ENCODE measurements at regions not wholly inside any gene's neighbourhood (a gene's known extent, or its start where the extent isn't known, plus 50 kb on each side); places are given as distances from the start of the nearest gene placed in this dataset.

DNA sequence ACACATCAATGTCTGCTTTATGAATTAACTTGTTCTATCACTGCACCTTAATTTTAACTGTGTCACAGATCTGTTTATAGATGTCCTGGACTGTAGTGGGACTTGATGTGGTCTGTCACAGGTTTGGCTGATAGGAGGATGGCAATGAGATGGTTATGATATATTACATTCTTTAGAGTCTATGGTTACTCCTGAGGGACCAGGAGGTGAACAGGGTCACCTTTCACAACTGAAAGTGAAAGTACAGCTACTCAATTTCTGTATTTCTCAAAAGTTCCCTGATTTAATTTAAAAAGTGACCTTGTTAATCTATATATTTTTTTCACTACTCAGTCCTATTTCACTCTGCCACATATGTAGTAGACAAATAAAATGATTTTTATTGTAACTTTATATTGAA lies 1284.1 kb upstream of the GYPC start:
- H3K4me3 ChIP-seq = no peak overlapping the region
- H3K9me3 ChIP-seq = no peaks in the 10 kb centered on the region
- no peak overlapping the region for H3K27ac ChIP-seq
- H3K4me1 ChIP-seq = no peaks in the 10 kb centered on the region
- no peaks in the 10 kb centered on the region for H3K27me3 ChIP-seq
- DNase-seq = no peak
- H3K36me3 ChIP-seq = no peaks in the 10 kb centered on the region
- TF ChIP-seq, protein P1, sequence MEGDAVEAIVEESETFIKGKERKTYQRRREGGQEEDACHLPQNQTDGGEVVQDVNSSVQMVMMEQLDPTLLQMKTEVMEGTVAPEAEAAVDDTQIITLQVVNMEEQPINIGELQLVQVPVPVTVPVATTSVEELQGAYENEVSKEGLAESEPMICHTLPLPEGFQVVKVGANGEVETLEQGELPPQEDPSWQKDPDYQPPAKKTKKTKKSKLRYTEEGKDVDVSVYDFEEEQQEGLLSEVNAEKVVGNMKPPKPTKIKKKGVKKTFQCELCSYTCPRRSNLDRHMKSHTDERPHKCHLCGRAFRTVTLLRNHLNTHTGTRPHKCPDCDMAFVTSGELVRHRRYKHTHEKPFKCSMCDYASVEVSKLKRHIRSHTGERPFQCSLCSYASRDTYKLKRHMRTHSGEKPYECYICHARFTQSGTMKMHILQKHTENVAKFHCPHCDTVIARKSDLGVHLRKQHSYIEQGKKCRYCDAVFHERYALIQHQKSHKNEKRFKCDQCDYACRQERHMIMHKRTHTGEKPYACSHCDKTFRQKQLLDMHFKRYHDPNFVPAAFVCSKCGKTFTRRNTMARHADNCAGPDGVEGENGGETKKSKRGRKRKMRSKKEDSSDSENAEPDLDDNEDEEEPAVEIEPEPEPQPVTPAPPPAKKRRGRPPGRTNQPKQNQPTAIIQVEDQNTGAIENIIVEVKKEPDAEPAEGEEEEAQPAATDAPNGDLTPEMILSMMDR (IDR thresholded peaks at IDR 0.05) = no peak
- TF ChIP-seq POLR2A (IDR thresholded peaks at IDR 0.05) = no peak
- ATAC-seq (ENCODE audit: low FRiP score in 2 of 2) = no peak

GRCh38 chr2:125373293-125373692 lies 1282.7 kb upstream of the GYPC start:
- no peak for DNase-seq
- no peak for ATAC-seq (ENCODE audit: low FRiP score in 2 of 2)
- no peaks in the 10 kb centered on the region for H3K4me1 ChIP-seq
- no peak overlapping the region for H3K4me3 ChIP-seq
- no peak overlapping the region for H3K27ac ChIP-seq
- H3K27me3 ChIP-seq = no peaks in the 10 kb centered on the region
- WGBS, 2 donors = 67 to 72% methylated on average over 1 of the region's 1 CpG
- TF ChIP-seq POLR2A (IDR thresholded peaks at IDR 0.05) (no peak), POLR2AphosphoS5 (IDR thresholded peaks at IDR 0.05) (no peak), EP300 (IDR thresholded peaks at IDR 0.05) (no peak)
- TF ChIP-seq, protein P1 (IDR thresholded peaks at IDR 0.05) = no peak
- no peaks in the 10 kb centered on the region for H3K9me3 ChIP-seq
- no peaks in the 10 kb centered on the region for H3K36me3 ChIP-seq

GRCh38 chr2:125386074-125386473 lies 1269.9 kb upstream of the GYPC start:
- 90% methylated on average over 7 of the region's 7 CpGs for WGBS, 2 donors
- H3K4me1 ChIP-seq = no peaks in the 10 kb centered on the region
- ATAC-seq (ENCODE audit: low FRiP score in 2 of 2) = no peak
- no peak for DNase-seq
- TF ChIP-seq POLR2A (IDR thresholded peaks at IDR 0.05) (no peak), POLR2AphosphoS5 (IDR thresholded peaks at IDR 0.05) (no peak), EP300 (IDR thresholded peaks at IDR 0.05) (no peak)
- TF ChIP-seq, protein P1 (IDR thresholded peaks at IDR 0.05) = no peak
- H3K27me3 ChIP-seq = no peaks in the 10 kb centered on the region
- no peaks in the 10 kb centered on the region for H3K36me3 ChIP-seq
- H3K27ac ChIP-seq = no peak overlapping the region
- H3K4me3 ChIP-seq = no peak overlapping the region
- H3K9me3 ChIP-seq = no peaks in the 10 kb centered on the region

DNA sequence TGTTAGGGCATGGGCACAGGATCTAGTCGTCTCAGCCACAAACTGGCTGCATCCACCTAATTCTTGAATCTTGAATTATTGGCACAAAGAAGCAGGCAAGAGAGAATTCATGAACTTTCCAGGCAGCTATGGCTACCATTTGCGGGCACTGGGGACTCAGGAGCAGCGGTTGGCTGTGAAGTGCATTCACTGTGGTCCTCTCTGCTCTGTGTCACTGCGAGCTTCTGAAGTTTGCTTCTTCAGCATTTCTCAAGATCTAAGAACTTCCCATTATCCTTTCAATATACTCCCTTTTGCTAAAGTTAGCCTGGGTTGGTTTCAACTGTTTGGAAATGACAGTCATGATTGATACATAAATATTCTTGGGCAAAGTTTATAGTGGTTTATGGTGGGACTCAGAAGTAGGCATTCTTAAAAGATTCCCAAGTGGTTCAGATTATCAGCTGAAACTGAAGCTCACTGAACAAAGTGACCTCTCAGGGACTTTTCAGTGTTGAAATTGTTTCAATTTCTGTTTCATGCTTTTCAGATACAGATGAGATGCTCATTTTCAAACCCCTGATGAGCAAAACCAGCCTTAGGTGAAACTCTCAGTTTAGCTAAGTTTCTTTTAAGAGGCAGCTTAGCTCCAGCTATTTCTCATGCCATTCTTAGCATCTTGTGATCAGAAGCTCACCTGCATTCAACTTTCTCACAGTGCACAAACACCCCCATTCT lies 1258.3 kb upstream of the GYPC start:
- no peak for DNase-seq
- H3K36me3 ChIP-seq = no peaks in the 10 kb centered on the region
- H3K27ac ChIP-seq = no peak overlapping the region
- no peak overlapping the region for H3K4me3 ChIP-seq
- 80 to 91% methylated on average over 4 of the region's 4 CpGs for WGBS, 2 donors
- no peaks in the 10 kb centered on the region for H3K27me3 ChIP-seq
- ATAC-seq (ENCODE audit: low FRiP score in 2 of 2) = no peak
- TF ChIP-seq, protein P1 (IDR thresholded peaks at IDR 0.05) = no peak
- TF ChIP-seq EP300 (IDR thresholded peaks at IDR 0.05) (no peak), POLR2A (IDR thresholded peaks at IDR 0.05) (no peak), POLR2AphosphoS5 (IDR thresholded peaks at IDR 0.05) (no peak)
- H3K9me3 ChIP-seq = no peaks in the 10 kb centered on the region
- no peaks in the 10 kb centered on the region for H3K4me1 ChIP-seq
